ENCODE measurements at regions not wholly inside any gene's neighbourhood (a gene's known extent, or its start where the extent isn't known, plus 50 kb on each side); places are given as distances from the start of the nearest gene placed in this dataset.
A peak's percentile ranks its signal among the peaks of the same experiment; 100 is the strongest.

DNA sequence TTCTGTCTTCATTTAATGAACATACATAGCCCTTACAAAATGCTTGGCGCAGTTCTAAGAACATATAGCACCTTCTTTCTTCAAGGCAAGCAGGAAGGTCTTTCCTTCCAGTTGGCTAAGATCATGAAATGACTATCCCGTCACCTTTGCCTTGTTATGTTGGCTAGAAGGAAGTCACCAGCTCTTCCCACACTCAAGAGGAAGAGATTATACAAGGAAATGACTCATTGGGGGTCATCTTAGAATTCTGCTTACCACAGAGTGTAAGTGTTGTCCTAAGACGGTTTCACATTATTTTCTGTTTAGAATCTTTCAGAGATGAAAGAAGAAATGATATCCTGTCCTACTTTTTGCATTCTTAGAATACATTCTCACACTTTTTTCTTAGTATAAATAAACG lies 808.0 kb upstream of the LUZP2 start:
- TF ChIP-seq, protein P1, sequence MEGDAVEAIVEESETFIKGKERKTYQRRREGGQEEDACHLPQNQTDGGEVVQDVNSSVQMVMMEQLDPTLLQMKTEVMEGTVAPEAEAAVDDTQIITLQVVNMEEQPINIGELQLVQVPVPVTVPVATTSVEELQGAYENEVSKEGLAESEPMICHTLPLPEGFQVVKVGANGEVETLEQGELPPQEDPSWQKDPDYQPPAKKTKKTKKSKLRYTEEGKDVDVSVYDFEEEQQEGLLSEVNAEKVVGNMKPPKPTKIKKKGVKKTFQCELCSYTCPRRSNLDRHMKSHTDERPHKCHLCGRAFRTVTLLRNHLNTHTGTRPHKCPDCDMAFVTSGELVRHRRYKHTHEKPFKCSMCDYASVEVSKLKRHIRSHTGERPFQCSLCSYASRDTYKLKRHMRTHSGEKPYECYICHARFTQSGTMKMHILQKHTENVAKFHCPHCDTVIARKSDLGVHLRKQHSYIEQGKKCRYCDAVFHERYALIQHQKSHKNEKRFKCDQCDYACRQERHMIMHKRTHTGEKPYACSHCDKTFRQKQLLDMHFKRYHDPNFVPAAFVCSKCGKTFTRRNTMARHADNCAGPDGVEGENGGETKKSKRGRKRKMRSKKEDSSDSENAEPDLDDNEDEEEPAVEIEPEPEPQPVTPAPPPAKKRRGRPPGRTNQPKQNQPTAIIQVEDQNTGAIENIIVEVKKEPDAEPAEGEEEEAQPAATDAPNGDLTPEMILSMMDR (IDR thresholded peaks at IDR 0.05; ENCODE audit: low read depth, low read length, missing control alignments) = no peak
- no peak overlapping the region for H3K4me3 ChIP-seq (ENCODE audit: low read depth, low read length)
- in situ Hi-C loops (cut with HindIII; ENCODE audit: low sequenced_read_pairs) = no loop called here
- peak; percentile 4 for DNase-seq (ENCODE audit: low read depth)

DNA sequence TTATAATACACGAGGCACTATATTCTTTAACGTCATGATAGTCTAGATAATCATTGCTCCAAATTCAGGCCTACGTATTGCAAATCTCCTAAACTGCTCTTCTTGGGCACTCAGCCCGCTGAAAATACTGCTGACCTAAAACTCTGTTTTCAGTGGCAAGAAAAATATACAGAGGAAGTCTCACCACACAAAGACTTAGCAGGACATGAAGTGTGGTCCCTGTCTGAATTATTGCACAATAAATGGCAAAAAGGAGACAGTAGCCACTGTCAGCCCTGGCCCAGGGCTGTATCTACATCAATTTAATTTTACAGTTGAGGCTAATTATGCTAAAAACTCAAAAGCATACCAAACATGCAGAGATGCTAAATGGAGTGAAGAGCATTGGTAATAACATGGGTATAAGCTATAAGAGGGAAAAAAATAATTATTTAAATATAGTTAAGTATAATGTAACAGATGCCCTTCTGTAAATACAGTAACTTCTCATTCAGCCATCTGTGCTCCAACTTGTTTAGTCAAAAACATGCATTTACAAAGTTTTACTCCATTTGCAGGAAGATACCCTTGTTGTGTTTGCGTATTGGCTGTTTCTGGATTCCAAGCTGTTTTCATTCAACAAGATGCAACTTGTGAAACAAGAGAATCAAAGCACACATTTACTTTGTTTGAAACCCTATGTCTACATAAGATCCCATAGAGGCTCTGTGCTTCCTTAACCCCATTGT lies 800.0 kb upstream of the LUZP2 start:
- TF ChIP-seq, protein P1 (IDR thresholded peaks at IDR 0.05; ENCODE audit: low read depth, low read length, missing control alignments) = no peak
- DNase-seq (ENCODE audit: low read depth) = no peak
- in situ Hi-C loops (cut with HindIII; ENCODE audit: low sequenced_read_pairs) = no loop called here
- no peak overlapping the region for H3K4me3 ChIP-seq (ENCODE audit: low read depth, low read length)

DNA sequence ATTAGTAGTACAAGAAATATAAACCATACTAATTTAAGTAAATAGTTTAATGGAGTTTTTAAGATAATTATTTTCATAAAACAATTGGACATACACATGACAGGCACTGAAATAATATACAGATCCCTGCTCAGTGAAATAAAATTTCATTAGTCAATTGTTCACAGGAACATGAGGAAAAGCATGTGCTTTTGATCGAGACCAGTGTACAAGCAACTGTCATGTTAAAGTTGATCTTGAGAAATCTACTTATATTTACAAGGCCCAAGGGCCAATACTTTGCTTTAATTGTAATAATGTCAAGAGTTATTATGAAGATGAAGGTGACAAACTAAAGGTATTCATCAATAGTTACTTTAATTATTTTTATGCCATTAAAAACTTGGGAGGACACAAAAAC lies 792.7 kb upstream of the LUZP2 start:
- in situ Hi-C loops (cut with HindIII; ENCODE audit: low sequenced_read_pairs) = no loop called here
- TF ChIP-seq, protein P1 (IDR thresholded peaks at IDR 0.05; ENCODE audit: low read depth, low read length, missing control alignments) = no peak

DNA sequence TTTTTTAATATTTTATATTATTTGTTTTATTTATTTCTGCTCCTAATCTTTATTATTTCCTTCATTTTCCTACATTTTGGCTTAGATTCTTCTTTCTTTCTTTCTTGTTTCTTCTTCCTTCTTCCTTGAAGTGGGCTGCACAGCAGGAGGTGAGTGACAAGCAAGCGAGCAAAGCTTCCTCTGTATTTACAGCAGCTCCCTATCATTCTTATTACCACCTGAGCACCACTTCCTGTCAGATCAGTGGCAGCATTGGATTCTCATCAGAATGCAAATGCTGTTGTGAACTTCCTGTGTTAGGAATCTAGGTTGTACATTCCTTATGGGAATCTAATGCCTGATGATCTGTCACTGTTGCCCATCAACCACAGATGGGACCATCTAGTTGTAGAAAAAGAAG lies 784.9 kb upstream of the LUZP2 start:
- TF ChIP-seq, protein P1 (IDR thresholded peaks at IDR 0.05; ENCODE audit: low read depth, low read length, missing control alignments) = no peak
- no peak overlapping the region for H3K4me3 ChIP-seq (ENCODE audit: low read depth, low read length)
- DNase-seq (ENCODE audit: low read depth) = no peak
- in situ Hi-C loops (cut with HindIII; ENCODE audit: low sequenced_read_pairs) = no loop called here

More for the DNA sequence above, 792.7 kb upstream of the LUZP2 start:
- no peak overlapping the region for H3K4me3 ChIP-seq (ENCODE audit: low read depth, low read length)
- DNase-seq (ENCODE audit: low read depth) = no peak

DNA sequence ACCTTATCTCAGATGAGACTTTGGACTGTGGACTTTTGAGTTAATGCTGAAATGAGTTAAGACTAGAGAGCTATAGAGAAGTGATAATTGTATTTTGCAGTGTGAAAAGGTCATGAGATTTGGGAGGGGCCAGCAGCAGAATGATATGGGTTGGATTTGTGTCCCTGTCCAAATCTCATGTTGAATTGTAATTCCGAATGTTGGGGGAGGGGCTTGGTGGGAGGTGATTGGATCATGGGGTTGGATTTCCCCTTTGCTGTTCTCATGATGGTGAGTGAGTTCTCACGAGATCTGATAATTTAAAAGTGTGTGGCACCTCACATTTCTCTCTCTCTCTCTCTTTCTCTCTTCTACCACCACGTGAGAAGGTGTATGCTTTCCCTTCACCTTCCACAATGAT lies 777.8 kb upstream of the LUZP2 start:
- no peak for DNase-seq (ENCODE audit: low read depth)

DNA sequence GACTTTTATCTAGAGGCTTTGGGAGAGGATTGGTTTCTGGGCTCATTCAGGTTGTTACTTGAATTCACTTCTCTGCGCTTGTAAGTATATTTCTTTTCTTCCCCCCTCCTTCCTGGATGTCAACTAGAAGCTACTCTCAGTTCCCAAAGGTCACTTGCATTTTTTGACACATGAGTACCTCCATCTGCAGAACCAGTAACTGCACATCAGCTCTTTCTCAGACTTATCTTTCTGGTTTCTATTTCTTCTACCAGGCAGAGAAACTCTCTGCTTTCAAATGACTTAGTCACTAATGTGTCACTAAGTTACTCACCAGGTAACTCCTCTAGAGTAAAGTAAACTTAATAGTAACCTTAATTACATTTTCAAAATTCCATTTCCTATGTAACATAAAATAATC lies 773.0 kb upstream of the LUZP2 start:
- no peak for DNase-seq (ENCODE audit: low read depth)

More for the DNA sequence above, 777.8 kb upstream of the LUZP2 start:
- in situ Hi-C loops (cut with HindIII; ENCODE audit: low sequenced_read_pairs) = no loop called here
- TF ChIP-seq, protein P1 (IDR thresholded peaks at IDR 0.05; ENCODE audit: low read depth, low read length, missing control alignments) = no peak
- H3K4me3 ChIP-seq (ENCODE audit: low read depth, low read length) = no peak overlapping the region

More for the DNA sequence above, 773.0 kb upstream of the LUZP2 start:
- H3K4me3 ChIP-seq (ENCODE audit: low read depth, low read length) = no peak overlapping the region
- TF ChIP-seq, protein P1 (IDR thresholded peaks at IDR 0.05; ENCODE audit: low read depth, low read length, missing control alignments) = no peak
- in situ Hi-C loops (cut with HindIII; ENCODE audit: low sequenced_read_pairs) = no loop called here
